GM23338 (cell line): ENCODE measurements at regions not wholly inside any gene's neighbourhood (a gene's known extent, or its start where the extent isn't known, plus 50 kb on each side); places are given as distances from the start of the nearest gene placed in this dataset.

Experiments used
- ATAC-seq: fragments of 200-7000 bp; cut with Tn5 transposase; 3 replicates; pipeline ENCODE4 v1.9.1; 2020
- DNase-seq: peaks from one replicate; pipeline ENCODE4 v3.0.0-alpha.2; 2015; ENCODE audit warnings: low spot score
- H2AFZ ChIP-seq: fragments of 200-600 bp; sonication (generic); 2 replicates; pipeline ENCODE4 v1.8.0; 2016; ENCODE audit warnings: antibody characterized with exemption, mild to moderate bottlenecking, moderate library complexity
- H3F3A ChIP-seq: fragments of 200-600 bp; sonication (generic); replicated peaks from 2 replicates; pipeline ENCODE4 v1.8.0; 2017; ENCODE audit warnings: antibody characterized with exemption, mixed run types, low read depth
- H3K27ac ChIP-seq: fragments of 200-600 bp; sonication (generic); 2 replicates; pipeline ENCODE4 v1.6.1; 2016; ENCODE audit warnings: low read depth
- H3K27me3 ChIP-seq: fragments of 200-600 bp; sonication (generic); 2 replicates; pipeline ENCODE4 v1.8.0; 2016; ENCODE audit warnings: mild to moderate bottlenecking, mixed run types, moderate library complexity; ENCODE audit not compliant: insufficient read depth
- H3K36me3 ChIP-seq: fragments of 200-600 bp; sonication (generic); 2 replicates; pipeline ENCODE4 v1.8.0; 2016; ENCODE audit warnings: mild to moderate bottlenecking; ENCODE audit not compliant: insufficient read depth
- H3K4me1 ChIP-seq: fragments of 200-600 bp; sonication (generic); 2 replicates; pipeline ENCODE4 v1.8.0; 2016; ENCODE audit warnings: mild to moderate bottlenecking, moderate library complexity; ENCODE audit not compliant: insufficient read depth
- H3K4me2 ChIP-seq: fragments of 200-600 bp; sonication (generic); 2 replicates; pipeline ENCODE4 v1.7.1; 2017; ENCODE audit warnings: mixed run types
- H3K4me3 ChIP-seq: fragments of 200-600 bp; sonication (generic); 2 replicates; pipeline ENCODE4 v1.6.1; 2016; ENCODE audit warnings: mixed run types
- H3K79me2 ChIP-seq: fragments of 200-600 bp; sonication (generic); replicated peaks from 2 replicates; pipeline ENCODE4 v1.8.0; 2017; ENCODE audit warnings: mild to moderate bottlenecking; ENCODE audit not compliant: insufficient read depth
- H3K9me2 ChIP-seq: fragments of 200-600 bp; sonication (generic); 2 replicates; pipeline ENCODE4 v1.8.0; 2017; ENCODE audit not compliant: insufficient read depth
- H4K20me1 ChIP-seq: fragments of 200-600 bp; sonication (generic); replicated peaks from 2 replicates; pipeline ENCODE4 v1.8.0; 2017; ENCODE audit warnings: mild to moderate bottlenecking; ENCODE audit not compliant: insufficient read depth
- H3K27ac Mint-ChIP-seq: 2 replicates; pipeline ENCODE4 v1.8.0; 2020; ENCODE audit warnings: inconsistent platforms, mild to moderate bottlenecking, moderate library complexity, mixed read lengths
- H3K27me3 Mint-ChIP-seq: 3 replicates; pipeline ENCODE4 v1.8.0; 2022; ENCODE audit warnings: low read depth, mild to moderate bottlenecking, moderate library complexity, mixed read lengths, inconsistent platforms; ENCODE audit not compliant: insufficient read depth, poor library complexity
- H3K36me3 Mint-ChIP-seq: 3 replicates; pipeline ENCODE4 v1.8.0; 2021; ENCODE audit warnings: low read depth, mild to moderate bottlenecking, inconsistent platforms, moderate library complexity, mixed read lengths
- H3K4me1 Mint-ChIP-seq: 3 replicates; pipeline ENCODE4 v1.8.0; 2020; ENCODE audit warnings: mild to moderate bottlenecking, inconsistent platforms, mixed read lengths
- H3K4me3 Mint-ChIP-seq: 3 replicates; pipeline ENCODE4 v1.8.0; 2021; ENCODE audit warnings: moderate library complexity, mild to moderate bottlenecking, inconsistent platforms, mixed read lengths
- H3K9me3 Mint-ChIP-seq: 3 replicates; pipeline ENCODE4 v1.8.0; 2020; ENCODE audit warnings: moderate library complexity, mild to moderate bottlenecking, inconsistent platforms, mixed read lengths
- ETS1 ChIP-seq: IDR thresholded peaks from 2 replicates; pipeline ENCODE4 v1.6.1; 2016; ENCODE audit warnings: antibody characterized with exemption
- EZH2 ChIP-seq: fragments of 200-600 bp; sonication (generic); IDR thresholded peaks from one replicate; pipeline ENCODE4 v1.8.0; 2017; ENCODE audit warnings: antibody characterized with exemption, mild to moderate bottlenecking, low read depth; ENCODE audit not compliant: unreplicated experiment
- EZH2phosphoT487 ChIP-seq: fragments of 200-600 bp; sonication (generic); IDR thresholded peaks from one replicate; pipeline ENCODE4 v1.8.1; 2018; ENCODE audit warnings: antibody characterized with exemption; ENCODE audit not compliant: unreplicated experiment
- NANOG ChIP-seq: IDR thresholded peaks from 2 replicates; pipeline ENCODE4 v1.6.1; 2016; ENCODE audit warnings: antibody characterized with exemption, borderline replicate concordance
- POLR2AphosphoS5 ChIP-seq: IDR thresholded peaks from 2 replicates; pipeline ENCODE4 v1.6.1; 2016; ENCODE audit warnings: antibody characterized with exemption, low read depth
- STAT1 ChIP-seq: IDR thresholded peaks from one replicate; pipeline ENCODE4 v1.6.1; 2016; ENCODE audit warnings: antibody characterized with exemption; ENCODE audit not compliant: unreplicated experiment
- ZNF331 ChIP-seq: fragments of 250-450 bp; sonication (Bioruptor Pico); IDR thresholded peaks from 2 replicates; pipeline ENCODE4 v1.5.0; 2020; ENCODE audit warnings: low read depth, mild to moderate bottlenecking, moderate library complexity
- TF ChIP-seq, protein P1 (sequence below): IDR thresholded peaks from one replicate; pipeline ENCODE4 v1.6.1; 2018; ENCODE audit warnings: antibody characterized with exemption; ENCODE audit not compliant: unreplicated experiment
- TF ChIP-seq, protein P2 (sequence below): fragments of 250-450 bp; sonication (Bioruptor Pico); IDR thresholded peaks from 2 replicates; pipeline ENCODE4 v1.5.0; 2020; ENCODE audit warnings: mild to moderate bottlenecking, moderate library complexity
- TF ChIP-seq, protein P3 (sequence below), 2 experiments: fragments of 200-600 bp in 1 of 2; sonication (generic) in 1 of 2; conservative IDR thresholded peaks; 2 replicates each; pipeline versions ENCODE4 v1.5.1 to v1.6.1; 2016 to 2017; ENCODE audit warnings: antibody characterized with exemption in 2 of 2, low read depth in 2 of 2, mild to moderate bottlenecking in 2 of 2, moderate library complexity in 1 of 2

DNA sequence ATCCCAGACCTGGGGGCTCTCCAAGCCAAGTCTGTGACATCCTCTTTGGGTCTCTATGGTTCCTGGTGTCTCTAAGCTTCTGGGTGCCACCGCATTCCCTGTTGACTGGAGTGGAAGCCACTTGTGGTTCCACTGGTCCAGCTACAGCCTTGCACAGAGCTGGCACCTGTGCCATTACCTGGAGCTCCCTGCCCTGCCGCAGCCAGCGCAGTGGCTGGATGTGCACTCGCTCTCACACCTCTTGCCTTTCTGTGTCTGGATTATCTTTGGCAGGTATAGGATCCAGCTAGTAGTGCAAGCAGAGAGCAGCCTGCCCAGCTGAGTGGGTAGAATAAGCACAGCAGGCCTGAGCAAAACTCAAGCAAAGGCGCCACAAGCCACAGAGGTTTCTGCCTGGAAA lies 1635.5 kb downstream of the OTOL1 start:
- TF ChIP-seq ZNF331 (CRISPR knock-in tag) = no peak
- ATAC-seq = no peak
- Mint-ChIP-seq H3K36me3 (peaks cover 23% of the 10 kb centered on the region; the same call in 2 of the 3 replicates), H3K4me1 (no peaks in the 10 kb centered on the region), H3K27ac (no peak overlapping the region), H3K4me3 (no peak overlapping the region), H3K27me3 (no peaks in the 10 kb centered on the region), H3K9me3 (peaks cover 34% of the 10 kb centered on the region)
- no peak overlapping the region for H3K4me2 ChIP-seq
- no peak for DNase-seq
- no peaks in the 10 kb centered on the region for H3F3A ChIP-seq
- H3K9me2 ChIP-seq = no peaks in the 10 kb centered on the region
- no peak overlapping the region for H3K4me3 ChIP-seq
- no peaks in the 10 kb centered on the region for H4K20me1 ChIP-seq
- H2AFZ ChIP-seq = no peak overlapping the region
- no peaks in the 10 kb centered on the region for H3K4me1 ChIP-seq
- no peak overlapping the region for H3K27ac ChIP-seq
- H3K27me3 ChIP-seq = no peaks in the 10 kb centered on the region
- H3K79me2 ChIP-seq = no peaks in the 10 kb centered on the region
- H3K36me3 ChIP-seq = peaks cover 12% of the 10 kb centered on the region

- Histone ChIP-seq H3K4me1 (no peaks in the 10 kb centered on the region), H3F3A (no peaks in the 10 kb centered on the region), H3K27ac (no peak overlapping the region), H3K79me2 (no peaks in the 10 kb centered on the region), H3K27me3 (no peaks in the 10 kb centered on the region), H3K9me2 (no peaks in the 10 kb centered on the region), H4K20me1 (no peaks in the 10 kb centered on the region), H3K36me3 (peaks cover 12% of the 10 kb centered on the region), H3K4me2 (no peak overlapping the region), H2AFZ (no peak overlapping the region), H3K4me3 (no peak overlapping the region)
- TF ChIP-seq EZH2phosphoT487 (no peak), EZH2 (no peak), NANOG (no peak), STAT1 (no peak), ZNF331 (CRISPR knock-in tag) (no peak), ETS1 (no peak), POLR2AphosphoS5 (no peak)
- TF ChIP-seq, protein P1, sequence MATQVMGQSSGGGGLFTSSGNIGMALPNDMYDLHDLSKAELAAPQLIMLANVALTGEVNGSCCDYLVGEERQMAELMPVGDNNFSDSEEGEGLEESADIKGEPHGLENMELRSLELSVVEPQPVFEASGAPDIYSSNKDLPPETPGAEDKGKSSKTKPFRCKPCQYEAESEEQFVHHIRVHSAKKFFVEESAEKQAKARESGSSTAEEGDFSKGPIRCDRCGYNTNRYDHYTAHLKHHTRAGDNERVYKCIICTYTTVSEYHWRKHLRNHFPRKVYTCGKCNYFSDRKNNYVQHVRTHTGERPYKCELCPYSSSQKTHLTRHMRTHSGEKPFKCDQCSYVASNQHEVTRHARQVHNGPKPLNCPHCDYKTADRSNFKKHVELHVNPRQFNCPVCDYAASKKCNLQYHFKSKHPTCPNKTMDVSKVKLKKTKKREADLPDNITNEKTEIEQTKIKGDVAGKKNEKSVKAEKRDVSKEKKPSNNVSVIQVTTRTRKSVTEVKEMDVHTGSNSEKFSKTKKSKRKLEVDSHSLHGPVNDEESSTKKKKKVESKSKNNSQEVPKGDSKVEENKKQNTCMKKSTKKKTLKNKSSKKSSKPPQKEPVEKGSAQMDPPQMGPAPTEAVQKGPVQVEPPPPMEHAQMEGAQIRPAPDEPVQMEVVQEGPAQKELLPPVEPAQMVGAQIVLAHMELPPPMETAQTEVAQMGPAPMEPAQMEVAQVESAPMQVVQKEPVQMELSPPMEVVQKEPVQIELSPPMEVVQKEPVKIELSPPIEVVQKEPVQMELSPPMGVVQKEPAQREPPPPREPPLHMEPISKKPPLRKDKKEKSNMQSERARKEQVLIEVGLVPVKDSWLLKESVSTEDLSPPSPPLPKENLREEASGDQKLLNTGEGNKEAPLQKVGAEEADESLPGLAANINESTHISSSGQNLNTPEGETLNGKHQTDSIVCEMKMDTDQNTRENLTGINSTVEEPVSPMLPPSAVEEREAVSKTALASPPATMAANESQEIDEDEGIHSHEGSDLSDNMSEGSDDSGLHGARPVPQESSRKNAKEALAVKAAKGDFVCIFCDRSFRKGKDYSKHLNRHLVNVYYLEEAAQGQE = no peak
- TF ChIP-seq, protein P2, sequence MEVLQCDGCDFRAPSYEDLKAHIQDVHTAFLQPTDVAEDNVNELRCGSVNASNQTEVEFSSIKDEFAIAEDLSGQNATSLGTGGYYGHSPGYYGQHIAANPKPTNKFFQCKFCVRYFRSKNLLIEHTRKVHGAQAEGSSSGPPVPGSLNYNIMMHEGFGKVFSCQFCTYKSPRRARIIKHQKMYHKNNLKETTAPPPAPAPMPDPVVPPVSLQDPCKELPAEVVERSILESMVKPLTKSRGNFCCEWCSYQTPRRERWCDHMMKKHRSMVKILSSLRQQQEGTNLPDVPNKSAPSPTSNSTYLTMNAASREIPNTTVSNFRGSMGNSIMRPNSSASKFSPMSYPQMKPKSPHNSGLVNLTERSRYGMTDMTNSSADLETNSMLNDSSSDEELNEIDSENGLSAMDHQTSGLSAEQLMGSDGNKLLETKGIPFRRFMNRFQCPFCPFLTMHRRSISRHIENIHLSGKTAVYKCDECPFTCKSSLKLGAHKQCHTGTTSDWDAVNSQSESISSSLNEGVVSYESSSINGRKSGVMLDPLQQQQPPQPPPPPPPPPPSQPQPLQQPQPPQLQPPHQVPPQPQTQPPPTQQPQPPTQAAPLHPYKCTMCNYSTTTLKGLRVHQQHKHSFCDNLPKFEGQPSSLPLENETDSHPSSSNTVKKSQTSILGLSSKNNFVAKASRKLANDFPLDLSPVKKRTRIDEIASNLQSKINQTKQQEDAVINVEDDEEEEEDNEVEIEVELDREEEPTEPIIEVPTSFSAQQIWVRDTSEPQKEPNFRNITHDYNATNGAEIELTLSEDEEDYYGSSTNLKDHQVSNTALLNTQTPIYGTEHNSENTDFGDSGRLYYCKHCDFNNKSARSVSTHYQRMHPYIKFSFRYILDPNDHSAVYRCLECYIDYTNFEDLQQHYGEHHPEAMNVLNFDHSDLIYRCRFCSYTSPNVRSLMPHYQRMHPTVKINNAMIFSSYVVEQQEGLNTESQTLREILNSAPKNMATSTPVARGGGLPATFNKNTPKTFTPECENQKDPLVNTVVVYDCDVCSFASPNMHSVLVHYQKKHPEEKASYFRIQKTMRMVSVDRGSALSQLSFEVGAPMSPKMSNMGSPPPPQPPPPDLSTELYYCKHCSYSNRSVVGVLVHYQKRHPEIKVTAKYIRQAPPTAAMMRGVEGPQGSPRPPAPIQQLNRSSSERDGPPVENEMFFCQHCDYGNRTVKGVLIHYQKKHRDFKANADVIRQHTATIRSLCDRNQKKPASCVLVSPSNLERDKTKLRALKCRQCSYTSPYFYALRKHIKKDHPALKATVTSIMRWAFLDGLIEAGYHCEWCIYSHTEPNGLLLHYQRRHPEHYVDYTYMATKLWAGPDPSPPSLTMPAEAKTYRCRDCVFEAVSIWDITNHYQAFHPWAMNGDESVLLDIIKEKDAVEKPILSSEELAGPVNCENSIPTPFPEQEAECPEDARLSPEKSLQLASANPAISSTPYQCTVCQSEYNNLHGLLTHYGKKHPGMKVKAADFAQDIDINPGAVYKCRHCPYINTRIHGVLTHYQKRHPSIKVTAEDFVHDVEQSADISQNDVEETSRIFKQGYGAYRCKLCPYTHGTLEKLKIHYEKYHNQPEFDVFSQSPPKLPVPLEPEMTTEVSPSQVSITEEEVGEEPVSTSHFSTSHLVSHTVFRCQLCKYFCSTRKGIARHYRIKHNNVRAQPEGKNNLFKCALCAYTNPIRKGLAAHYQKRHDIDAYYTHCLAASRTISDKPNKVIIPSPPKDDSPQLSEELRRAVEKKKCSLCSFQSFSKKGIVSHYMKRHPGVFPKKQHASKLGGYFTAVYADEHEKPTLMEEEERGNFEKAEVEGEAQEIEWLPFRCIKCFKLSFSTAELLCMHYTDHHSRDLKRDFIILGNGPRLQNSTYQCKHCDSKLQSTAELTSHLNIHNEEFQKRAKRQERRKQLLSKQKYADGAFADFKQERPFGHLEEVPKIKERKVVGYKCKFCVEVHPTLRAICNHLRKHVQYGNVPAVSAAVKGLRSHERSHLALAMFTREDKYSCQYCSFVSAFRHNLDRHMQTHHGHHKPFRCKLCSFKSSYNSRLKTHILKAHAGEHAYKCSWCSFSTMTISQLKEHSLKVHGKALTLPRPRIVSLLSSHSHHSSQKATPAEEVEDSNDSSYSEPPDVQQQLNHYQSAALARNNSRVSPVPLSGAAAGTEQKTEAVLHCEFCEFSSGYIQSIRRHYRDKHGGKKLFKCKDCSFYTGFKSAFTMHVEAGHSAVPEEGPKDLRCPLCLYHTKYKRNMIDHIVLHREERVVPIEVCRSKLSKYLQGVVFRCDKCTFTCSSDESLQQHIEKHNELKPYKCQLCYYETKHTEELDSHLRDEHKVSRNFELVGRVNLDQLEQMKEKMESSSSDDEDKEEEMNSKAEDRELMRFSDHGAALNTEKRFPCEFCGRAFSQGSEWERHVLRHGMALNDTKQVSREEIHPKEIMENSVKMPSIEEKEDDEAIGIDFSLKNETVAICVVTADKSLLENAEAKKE (CRISPR knock-in tag) = no peak
- TF ChIP-seq, protein P3, sequence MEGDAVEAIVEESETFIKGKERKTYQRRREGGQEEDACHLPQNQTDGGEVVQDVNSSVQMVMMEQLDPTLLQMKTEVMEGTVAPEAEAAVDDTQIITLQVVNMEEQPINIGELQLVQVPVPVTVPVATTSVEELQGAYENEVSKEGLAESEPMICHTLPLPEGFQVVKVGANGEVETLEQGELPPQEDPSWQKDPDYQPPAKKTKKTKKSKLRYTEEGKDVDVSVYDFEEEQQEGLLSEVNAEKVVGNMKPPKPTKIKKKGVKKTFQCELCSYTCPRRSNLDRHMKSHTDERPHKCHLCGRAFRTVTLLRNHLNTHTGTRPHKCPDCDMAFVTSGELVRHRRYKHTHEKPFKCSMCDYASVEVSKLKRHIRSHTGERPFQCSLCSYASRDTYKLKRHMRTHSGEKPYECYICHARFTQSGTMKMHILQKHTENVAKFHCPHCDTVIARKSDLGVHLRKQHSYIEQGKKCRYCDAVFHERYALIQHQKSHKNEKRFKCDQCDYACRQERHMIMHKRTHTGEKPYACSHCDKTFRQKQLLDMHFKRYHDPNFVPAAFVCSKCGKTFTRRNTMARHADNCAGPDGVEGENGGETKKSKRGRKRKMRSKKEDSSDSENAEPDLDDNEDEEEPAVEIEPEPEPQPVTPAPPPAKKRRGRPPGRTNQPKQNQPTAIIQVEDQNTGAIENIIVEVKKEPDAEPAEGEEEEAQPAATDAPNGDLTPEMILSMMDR (conservative IDR thresholded peaks at IDR 0.05; ENCODE audit: low read depth in 2 of 2) = no peak
- Mint-ChIP-seq H3K27me3 (no peaks in the 10 kb centered on the region), H3K4me1 (no peaks in the 10 kb centered on the region), H3K36me3 (peaks cover 51% of the 10 kb centered on the region), H3K4me3 (no peak overlapping the region), H3K9me3 (peaks cover 62% of the 10 kb centered on the region), H3K27ac (no peak overlapping the region)
- DNase-seq (no peak), ATAC-seq (no peak)
These were observed 1632.7 kb downstream of the OTOL1 start for GRCh38 chr3:163129287-163129686.
